NB4 (cell line): ENCODE measurements at regions not wholly inside any gene's neighbourhood (a gene's known extent, or its start where the extent isn't known, plus 50 kb on each side); places are given as distances from the start of the nearest gene placed in this dataset.
"Not testable (repeated sequence)": the region's sequence is repeated elsewhere in the genome, so short reads cannot be mapped to it uniquely, and the experiment has no call there.

Source experiments
- DNase-seq: peaks from one replicate; pipeline ENCODE4 v3.0.0; 2010; ENCODE audit warnings: low read depth
- H3K4me3 ChIP-seq: one replicate; pipeline ENCODE4 v1.5.1; 2011; ENCODE audit warnings: mild to moderate bottlenecking, low read depth, low read length, moderate library complexity
- MYC ChIP-seq: IDR thresholded peaks from 2 replicates; pipeline ENCODE4 v1.6.1; 2011; ENCODE audit warnings: low read depth, low read length
- POLR2A ChIP-seq: IDR thresholded peaks from 2 replicates; pipeline ENCODE4 v1.6.1; 2011; ENCODE audit warnings: mild to moderate bottlenecking; ENCODE audit not compliant: insufficient read length; ENCODE audit errors: extremely low read depth
- TF ChIP-seq, protein P1 (sequence below): IDR thresholded peaks from 2 replicates; pipeline ENCODE4 v1.6.1; 2011; ENCODE audit warnings: low read depth, low read length
- TF ChIP-seq, protein P2 (sequence below): IDR thresholded peaks from one replicate; pipeline ENCODE4 v1.5.1; 2012; ENCODE audit warnings: low read depth, low read length

DNA sequence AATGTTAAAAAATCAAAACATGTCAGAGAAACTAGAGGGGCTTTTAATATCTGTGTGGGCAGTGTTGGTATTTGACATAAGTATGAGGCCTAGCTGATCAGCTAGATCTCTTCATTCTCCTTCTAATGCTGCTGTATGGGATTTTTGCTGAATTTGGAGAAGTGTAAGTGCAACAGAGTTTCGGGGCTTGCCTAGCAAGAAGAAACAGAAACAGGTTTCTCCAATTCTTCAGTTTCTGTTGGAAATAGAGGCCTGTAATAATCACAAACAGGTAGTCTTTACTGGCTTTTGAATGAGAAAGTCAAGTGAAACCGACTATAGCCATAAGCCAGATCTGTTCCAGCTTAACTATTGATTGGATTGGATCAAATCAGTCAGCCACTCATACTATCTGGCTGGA is 96.4 kb upstream of the PCLO start:
- TF ChIP-seq MYC (no peak), POLR2A (no peak)
- TF ChIP-seq, protein P1, sequence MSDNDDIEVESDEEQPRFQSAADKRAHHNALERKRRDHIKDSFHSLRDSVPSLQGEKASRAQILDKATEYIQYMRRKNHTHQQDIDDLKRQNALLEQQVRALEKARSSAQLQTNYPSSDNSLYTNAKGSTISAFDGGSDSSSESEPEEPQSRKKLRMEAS: no peak
- TF ChIP-seq, protein P2, sequence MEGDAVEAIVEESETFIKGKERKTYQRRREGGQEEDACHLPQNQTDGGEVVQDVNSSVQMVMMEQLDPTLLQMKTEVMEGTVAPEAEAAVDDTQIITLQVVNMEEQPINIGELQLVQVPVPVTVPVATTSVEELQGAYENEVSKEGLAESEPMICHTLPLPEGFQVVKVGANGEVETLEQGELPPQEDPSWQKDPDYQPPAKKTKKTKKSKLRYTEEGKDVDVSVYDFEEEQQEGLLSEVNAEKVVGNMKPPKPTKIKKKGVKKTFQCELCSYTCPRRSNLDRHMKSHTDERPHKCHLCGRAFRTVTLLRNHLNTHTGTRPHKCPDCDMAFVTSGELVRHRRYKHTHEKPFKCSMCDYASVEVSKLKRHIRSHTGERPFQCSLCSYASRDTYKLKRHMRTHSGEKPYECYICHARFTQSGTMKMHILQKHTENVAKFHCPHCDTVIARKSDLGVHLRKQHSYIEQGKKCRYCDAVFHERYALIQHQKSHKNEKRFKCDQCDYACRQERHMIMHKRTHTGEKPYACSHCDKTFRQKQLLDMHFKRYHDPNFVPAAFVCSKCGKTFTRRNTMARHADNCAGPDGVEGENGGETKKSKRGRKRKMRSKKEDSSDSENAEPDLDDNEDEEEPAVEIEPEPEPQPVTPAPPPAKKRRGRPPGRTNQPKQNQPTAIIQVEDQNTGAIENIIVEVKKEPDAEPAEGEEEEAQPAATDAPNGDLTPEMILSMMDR: no peak
- H3K4me3 ChIP-seq: no peak overlapping the region
- DNase-seq: no peak

DNA sequence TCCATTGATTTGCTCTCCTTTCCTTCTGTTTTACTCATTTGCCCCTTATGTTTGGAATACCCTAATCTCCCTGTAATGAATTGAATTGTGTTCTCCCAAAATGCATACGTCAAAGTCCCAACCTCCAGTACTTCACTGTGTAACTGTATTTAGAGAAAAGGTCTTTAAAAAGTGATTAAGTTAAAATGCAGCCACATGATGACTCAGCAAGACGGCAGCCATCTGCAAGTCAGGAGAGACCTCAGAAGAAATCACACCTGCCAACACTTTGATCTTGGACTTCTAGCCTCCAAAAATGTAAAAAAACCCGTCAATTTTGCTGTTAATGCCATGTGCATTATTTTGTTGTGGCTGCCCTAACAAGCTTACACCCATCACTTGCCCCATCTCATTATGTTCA is 85.3 kb upstream of the PCLO start:
- DNase-seq: no peak
- TF ChIP-seq, protein P2: no peak
- TF ChIP-seq, protein P1: no peak
- TF ChIP-seq MYC (no peak), POLR2A (no peak)
- H3K4me3 ChIP-seq: no peak overlapping the region

DNA sequence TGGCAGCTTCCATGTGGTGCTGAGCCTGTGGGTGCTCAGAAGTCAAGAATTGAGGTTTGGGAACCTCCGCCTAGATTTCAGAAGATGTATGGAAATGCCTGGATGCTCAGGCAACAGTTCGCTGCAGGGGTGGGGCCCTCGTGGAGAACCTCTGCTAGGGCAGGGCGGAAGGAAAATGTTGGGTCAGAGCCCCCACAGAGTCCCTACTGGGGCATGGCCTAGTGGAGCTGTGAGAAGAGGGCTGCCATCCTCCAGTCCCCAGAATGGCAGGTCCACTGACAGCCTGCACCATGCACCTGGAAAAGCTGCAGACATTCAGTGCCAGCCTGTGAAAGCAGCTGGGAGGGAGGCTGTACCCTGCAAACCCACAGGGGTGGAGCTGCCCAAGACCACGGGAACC is 56.5 kb upstream of the PCLO start:
- DNase-seq, H3K4me3 ChIP-seq: not testable (repeated sequence)

DNA sequence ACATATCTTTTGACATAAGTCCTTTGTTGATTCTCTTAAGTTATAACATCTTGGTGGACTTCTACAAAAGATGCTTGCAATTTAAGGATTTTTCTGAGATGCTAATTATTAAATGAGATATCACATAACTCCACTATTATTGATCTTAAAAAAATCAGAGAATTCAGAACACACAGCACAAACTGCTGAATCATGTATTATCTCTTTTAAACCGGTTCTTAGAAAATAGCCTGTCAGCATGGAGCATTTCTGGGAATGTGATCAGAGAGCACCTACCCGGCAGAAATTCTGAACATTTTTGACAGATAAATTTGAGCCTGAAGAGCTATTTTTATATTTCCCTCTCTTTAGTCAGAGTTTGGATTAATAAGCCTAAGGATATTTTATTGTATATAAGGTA is 50.2 kb upstream of the PCLO start:
- DNase-seq: no peak

More for the DNA sequence above, 50.2 kb upstream of the PCLO start:
- TF ChIP-seq MYC (no peak), POLR2A (no peak)
- TF ChIP-seq, protein P2: no peak
- TF ChIP-seq, protein P1: no peak
- no peak overlapping the region for H3K4me3 ChIP-seq
